ENCODE measurements at regions not wholly inside any gene's neighbourhood (a gene's known extent, or its start where the extent isn't known, plus 50 kb on each side); places are given as distances from the start of the nearest gene placed in this dataset.

GRCh38 chr5:52605317-52606313, 182.1 kb upstream of the ITGA1 start:
- no peak overlapping the region for H3K4me3 ChIP-seq (ENCODE audit: low read length)
- TF ChIP-seq CTCF (IDR thresholded peaks at IDR 0.05; ENCODE audit: insufficient read depth, low read depth, low read length, missing control alignments) = no peak
- DNase-seq (ENCODE audit: low read depth) = no peak

GRCh38 chr5:52607227-52607824, 180.4 kb upstream of the ITGA1 start:
- TF ChIP-seq CTCF (IDR thresholded peaks at IDR 0.05; ENCODE audit: insufficient read depth, low read depth, low read length, missing control alignments) = no peak
- no peak overlapping the region for H3K4me3 ChIP-seq (ENCODE audit: low read length)
- no peak for DNase-seq (ENCODE audit: low read depth)

GRCh38 chr5:52620315-52620714, 167.4 kb upstream of the ITGA1 start:
- no peak for TF ChIP-seq CTCF (IDR thresholded peaks at IDR 0.05; ENCODE audit: insufficient read depth, low read depth, low read length, missing control alignments)
- no peak for DNase-seq (ENCODE audit: low read depth)

GRCh38 chr5:52623291-52623690, 164.4 kb upstream of the ITGA1 start:
- no peak for DNase-seq (ENCODE audit: low read depth)
- no peak overlapping the region for H3K4me3 ChIP-seq (ENCODE audit: low read length)
- no peak for TF ChIP-seq CTCF (IDR thresholded peaks at IDR 0.05; ENCODE audit: insufficient read depth, low read depth, low read length, missing control alignments)

More at GRCh38 chr5:52620315-52620714, 167.4 kb upstream of the ITGA1 start:
- no peak overlapping the region for H3K4me3 ChIP-seq (ENCODE audit: low read length)

- no peak for TF ChIP-seq CTCF (IDR thresholded peaks at IDR 0.05; ENCODE audit: insufficient read depth, low read depth, low read length, missing control alignments)
- H3K4me3 ChIP-seq (ENCODE audit: low read length) = no peak overlapping the region
- no peak for DNase-seq (ENCODE audit: low read depth)
Measured at GRCh38 chr5:52624291-52624690, 163.4 kb upstream of the ITGA1 start.

- no peak for DNase-seq (ENCODE audit: low read depth)
- TF ChIP-seq CTCF (IDR thresholded peaks at IDR 0.05; ENCODE audit: insufficient read depth, low read depth, low read length, missing control alignments) = no peak
- H3K4me3 ChIP-seq (ENCODE audit: low read length) = no peak overlapping the region
Measured at GRCh38 chr5:52626312-52626711, 161.4 kb upstream of the ITGA1 start.
